Right lobe of liver (tissue), 4 donors: ENCODE measurements at regions not wholly inside any gene's neighbourhood (a gene's known extent, or its start where the extent isn't known, plus 50 kb on each side); places are given as distances from the start of the nearest gene placed in this dataset.

ENCODE experiments used
- CTCF ChIP-seq, 4 donors: fragments of 200-600 bp in 3 of 4; fragments of 450-650 bp in 1 of 4; IDR thresholded peaks; one replicate each; pipeline versions ENCODE4 v1.5.1 to v1.8.0; 2016 to 2022; ENCODE audit warnings: antibody characterized with exemption in 4 of 4, mild to moderate bottlenecking in 2 of 4
- POLR2A ChIP-seq: fragments of 450-650 bp; IDR thresholded peaks from one replicate; pipeline ENCODE4 v1.6.1; 2017; ENCODE audit warnings: antibody characterized with exemption, mild to moderate bottlenecking
- donor health status: DM: no; HTN: no; CAD: no.
- donor health status: DM: no; HTN: no; CAD: no.
- donor health status: DM: no; HTN: yes; CAD: no.

GRCh38 chr10:121313119-121313875 lies 284.9 kb downstream of the FGFR2 start:
- TF ChIP-seq CTCF (IDR thresholded peaks at IDR 0.05) (no peak), POLR2A (no peak)
